Astrocyte (in vitro differentiated cells and primary cell): ENCODE measurements at regions not wholly inside any gene's neighbourhood (a gene's known extent, or its start where the extent isn't known, plus 50 kb on each side); places are given as distances from the start of the nearest gene placed in this dataset.

Experiments
- DNase-seq: peaks from one replicate; pipeline ENCODE4 v3.0.0-alpha.2; 2010; ENCODE audit warnings: low read depth
- FAIRE-seq: peaks from 2 replicates; lab custom pipeline; 2011; peaks lifted over from hg19 to GRCh38; lab: Jason Lieb, UNC
- H2AFZ ChIP-seq: 2 replicates; pipeline ENCODE4 v1.6.0; 2012; ENCODE audit warnings: low read depth, low read length, inconsistent platforms
- H3K27ac ChIP-seq: 2 replicates; pipeline ENCODE4 v1.5.1; 2011; ENCODE audit warnings: low read depth, low read length, inconsistent platforms
- H3K27me3 ChIP-seq: 2 replicates; pipeline ENCODE4 v1.6.0; 2011; ENCODE audit warnings: low read length, inconsistent platforms; ENCODE audit not compliant: insufficient read depth
- H3K36me3 ChIP-seq: 2 replicates; pipeline ENCODE4 v1.5.1; 2011; ENCODE audit warnings: low read length, inconsistent platforms; ENCODE audit not compliant: insufficient read depth
- H3K4me1 ChIP-seq: 2 replicates; pipeline ENCODE4 v1.5.1; 2011; ENCODE audit warnings: low read length, inconsistent platforms; ENCODE audit not compliant: insufficient read depth
- H3K4me2 ChIP-seq: 2 replicates; pipeline ENCODE4 v1.6.0; 2012; ENCODE audit warnings: low read length, inconsistent platforms
- H3K4me3 ChIP-seq: 2 replicates; pipeline ENCODE4 v1.5.1; 2011; ENCODE audit warnings: low read depth, mild to moderate bottlenecking, low read length, inconsistent platforms; ENCODE audit not compliant: insufficient read depth
- H3K79me2 ChIP-seq: 2 replicates; pipeline ENCODE4 v1.6.0; 2012; ENCODE audit warnings: mild to moderate bottlenecking, low read length, inconsistent platforms; ENCODE audit not compliant: insufficient read depth
- H3K9ac ChIP-seq: 2 replicates; pipeline ENCODE4 v1.6.0; 2012; ENCODE audit warnings: mild to moderate bottlenecking, low read length, inconsistent platforms
- H3K9me3 ChIP-seq: 2 replicates; pipeline ENCODE4 v1.5.1; 2012; ENCODE audit warnings: low read depth, mild to moderate bottlenecking, low read length, inconsistent platforms; ENCODE audit not compliant: insufficient read depth
- H4K20me1 ChIP-seq: 2 replicates; pipeline ENCODE4 v1.6.0; 2012; ENCODE audit warnings: low read length, inconsistent platforms; ENCODE audit not compliant: insufficient read depth
- H3K27ac Mint-ChIP-seq: one replicate; pipeline ENCODE4 v1.8.0; 2021; ENCODE audit warnings: mild to moderate bottlenecking, mixed read lengths; ENCODE audit not compliant: unreplicated experiment
- H3K27me3 Mint-ChIP-seq: one replicate; pipeline ENCODE4 v1.8.0; 2021; ENCODE audit warnings: low read depth, mixed read lengths; ENCODE audit not compliant: unreplicated experiment
- H3K36me3 Mint-ChIP-seq: one replicate; pipeline ENCODE4 v1.8.0; 2021; ENCODE audit warnings: low read depth, mixed read lengths; ENCODE audit not compliant: unreplicated experiment
- H3K4me1 Mint-ChIP-seq: one replicate; pipeline ENCODE4 v1.8.0; 2021; ENCODE audit warnings: low read depth, mixed read lengths; ENCODE audit not compliant: unreplicated experiment
- H3K4me3 Mint-ChIP-seq: one replicate; pipeline ENCODE4 v1.8.0; 2021; ENCODE audit warnings: mild to moderate bottlenecking, moderate library complexity, mixed read lengths; ENCODE audit not compliant: unreplicated experiment
- H3K9me3 Mint-ChIP-seq: one replicate; pipeline ENCODE4 v1.8.0; 2021; ENCODE audit warnings: mild to moderate bottlenecking, mixed read lengths; ENCODE audit not compliant: unreplicated experiment
- EZH2 ChIP-seq: IDR thresholded peaks from 2 replicates; pipeline ENCODE4 v1.6.1; 2012; ENCODE audit warnings: mild to moderate bottlenecking, low read length, inconsistent platforms; ENCODE audit not compliant: insufficient read depth
- TF ChIP-seq, protein P1 (sequence below): IDR thresholded peaks from 2 replicates; pipeline ENCODE4 v1.5.1; 2011; ENCODE audit warnings: low read depth, mild to moderate bottlenecking, inconsistent platforms, low read length, moderate library complexity; ENCODE audit not compliant: insufficient read depth

DNA sequence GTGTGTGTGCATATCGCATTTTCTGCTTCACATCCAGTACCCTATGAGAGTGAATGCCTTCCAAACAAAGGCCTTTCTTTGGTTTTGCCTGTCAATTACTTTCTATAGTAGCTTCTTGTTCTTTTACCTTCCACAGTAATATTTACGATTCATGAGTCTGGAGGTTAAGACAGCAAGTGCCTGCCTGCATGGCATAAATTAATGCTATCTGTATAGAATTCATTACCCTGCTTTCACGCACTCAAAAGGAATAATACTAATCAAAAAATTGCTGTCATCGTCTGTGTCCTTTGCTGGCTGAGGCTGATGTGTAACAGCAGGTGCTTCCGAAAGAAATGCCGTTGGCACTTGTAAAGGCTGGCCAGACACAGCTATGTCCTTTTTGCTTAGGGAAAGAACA lies 1304.4 kb upstream of the CDH6 start:
- H3K4me1 ChIP-seq = no peaks in the 10 kb centered on the region
- FAIRE-seq (no peak), DNase-seq (no peak)
- H3K4me2 ChIP-seq = no peak overlapping the region
- no peaks in the 10 kb centered on the region for H4K20me1 ChIP-seq
- H3K36me3 Mint-ChIP-seq = no peaks in the 10 kb centered on the region
- H3K27ac Mint-ChIP-seq = no peak overlapping the region
- H3K79me2 ChIP-seq = no peaks in the 10 kb centered on the region
- H3K4me3 Mint-ChIP-seq = no peak overlapping the region
- H3K9me3 ChIP-seq = no peaks in the 10 kb centered on the region
- H3K27ac ChIP-seq = no peak overlapping the region
- no peaks in the 10 kb centered on the region for H3K27me3 ChIP-seq
- H3K9ac ChIP-seq = no peak overlapping the region
- TF ChIP-seq, protein P1, sequence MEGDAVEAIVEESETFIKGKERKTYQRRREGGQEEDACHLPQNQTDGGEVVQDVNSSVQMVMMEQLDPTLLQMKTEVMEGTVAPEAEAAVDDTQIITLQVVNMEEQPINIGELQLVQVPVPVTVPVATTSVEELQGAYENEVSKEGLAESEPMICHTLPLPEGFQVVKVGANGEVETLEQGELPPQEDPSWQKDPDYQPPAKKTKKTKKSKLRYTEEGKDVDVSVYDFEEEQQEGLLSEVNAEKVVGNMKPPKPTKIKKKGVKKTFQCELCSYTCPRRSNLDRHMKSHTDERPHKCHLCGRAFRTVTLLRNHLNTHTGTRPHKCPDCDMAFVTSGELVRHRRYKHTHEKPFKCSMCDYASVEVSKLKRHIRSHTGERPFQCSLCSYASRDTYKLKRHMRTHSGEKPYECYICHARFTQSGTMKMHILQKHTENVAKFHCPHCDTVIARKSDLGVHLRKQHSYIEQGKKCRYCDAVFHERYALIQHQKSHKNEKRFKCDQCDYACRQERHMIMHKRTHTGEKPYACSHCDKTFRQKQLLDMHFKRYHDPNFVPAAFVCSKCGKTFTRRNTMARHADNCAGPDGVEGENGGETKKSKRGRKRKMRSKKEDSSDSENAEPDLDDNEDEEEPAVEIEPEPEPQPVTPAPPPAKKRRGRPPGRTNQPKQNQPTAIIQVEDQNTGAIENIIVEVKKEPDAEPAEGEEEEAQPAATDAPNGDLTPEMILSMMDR = no peak
- no peak for TF ChIP-seq EZH2
- H3K4me1 Mint-ChIP-seq = no peaks in the 10 kb centered on the region
- H3K27me3 Mint-ChIP-seq = no peaks in the 10 kb centered on the region
- H2AFZ ChIP-seq = no peak overlapping the region
- H3K9me3 Mint-ChIP-seq = no peaks in the 10 kb centered on the region
- no peaks in the 10 kb centered on the region for H3K36me3 ChIP-seq
- H3K4me3 ChIP-seq = no peak overlapping the region

DNA sequence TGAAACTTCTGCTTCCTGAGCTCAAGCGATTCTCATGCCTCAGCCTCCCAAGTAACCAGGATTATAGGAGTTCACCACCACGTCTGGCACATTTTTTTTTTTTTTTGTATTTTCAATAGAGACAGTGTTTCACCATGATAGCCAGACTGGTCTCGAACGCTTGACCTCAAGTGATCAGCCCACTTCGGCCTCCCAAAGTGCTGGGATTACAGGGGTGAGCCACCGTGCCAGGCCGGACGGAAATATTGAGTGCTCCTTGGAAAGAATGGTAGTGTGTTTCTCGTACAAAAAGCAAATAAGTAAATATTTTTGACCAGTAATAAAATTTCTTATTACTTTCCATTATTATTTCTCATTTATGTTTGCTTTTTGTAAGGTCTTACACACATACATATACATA lies 1307.9 kb upstream of the CDH6 start:
- H3K9me3 ChIP-seq = no peaks in the 10 kb centered on the region
- H3K4me1 ChIP-seq = no peaks in the 10 kb centered on the region
- Mint-ChIP-seq H3K36me3 (no peaks in the 10 kb centered on the region), H3K9me3 (no peaks in the 10 kb centered on the region), H3K27me3 (no peaks in the 10 kb centered on the region), H3K4me1 (no peaks in the 10 kb centered on the region), H3K27ac (no peak overlapping the region), H3K4me3 (no peak overlapping the region)
- no peaks in the 10 kb centered on the region for H3K36me3 ChIP-seq
- DNase-seq (no peak), FAIRE-seq (no peak)
- H3K27me3 ChIP-seq = no peaks in the 10 kb centered on the region
- TF ChIP-seq, protein P1 = no peak
- no peak for TF ChIP-seq EZH2
- H3K4me3 ChIP-seq = no peak overlapping the region
- no peak overlapping the region for H3K4me2 ChIP-seq
- no peak overlapping the region for H3K9ac ChIP-seq
- H3K27ac ChIP-seq = no peak overlapping the region
- no peak overlapping the region for H2AFZ ChIP-seq
- no peaks in the 10 kb centered on the region for H3K79me2 ChIP-seq
- no peaks in the 10 kb centered on the region for H4K20me1 ChIP-seq

DNA sequence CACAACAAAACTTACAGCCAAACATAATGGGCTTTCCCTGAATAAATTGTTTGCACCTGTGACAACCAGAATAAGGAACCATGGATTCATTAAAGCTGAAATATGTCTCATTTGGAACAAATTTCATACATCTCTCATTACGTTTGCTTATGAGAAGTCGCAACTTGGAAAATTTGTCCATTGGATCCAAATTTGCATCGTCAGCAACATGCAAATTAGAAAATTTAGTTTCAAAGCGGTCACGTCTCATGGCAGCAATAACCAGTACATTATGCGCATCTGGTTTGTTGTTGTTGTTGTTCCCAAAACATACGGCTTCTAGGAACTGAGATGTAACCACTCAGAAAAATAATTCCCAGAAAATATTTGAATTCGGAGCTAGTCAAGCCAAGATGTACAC lies 1311.5 kb upstream of the CDH6 start:
- H3K4me3 Mint-ChIP-seq = no peak overlapping the region
- TF ChIP-seq, protein P1 = no peak
- no peak for TF ChIP-seq EZH2
- FAIRE-seq = no peak
- no peaks in the 10 kb centered on the region for H3K36me3 Mint-ChIP-seq
- no peaks in the 10 kb centered on the region for H3K36me3 ChIP-seq
- no peak overlapping the region for H2AFZ ChIP-seq
- no peak overlapping the region for H3K27ac Mint-ChIP-seq
- H3K27me3 Mint-ChIP-seq = no peaks in the 10 kb centered on the region
- H3K4me1 Mint-ChIP-seq = no peaks in the 10 kb centered on the region
- H3K4me3 ChIP-seq = no peak overlapping the region
- no peaks in the 10 kb centered on the region for H3K4me1 ChIP-seq
- no peaks in the 10 kb centered on the region for H3K79me2 ChIP-seq
- H3K4me2 ChIP-seq = no peak overlapping the region
- no peak overlapping the region for H3K27ac ChIP-seq
- H3K9me3 Mint-ChIP-seq = no peaks in the 10 kb centered on the region
- H3K27me3 ChIP-seq = no peaks in the 10 kb centered on the region
- no peaks in the 10 kb centered on the region for H4K20me1 ChIP-seq
- no peak for DNase-seq
- no peak overlapping the region for H3K9ac ChIP-seq
- H3K9me3 ChIP-seq = no peaks in the 10 kb centered on the region
